ENCODE measurements at regions not wholly inside any gene's neighbourhood (a gene's known extent, or its start where the extent isn't known, plus 50 kb on each side); places are given as distances from the start of the nearest gene placed in this dataset.
A peak's percentile ranks its signal among the peaks of the same experiment; 100 is the strongest.

- Histone ChIP-seq H3K27ac (ENCODE audit: insufficient read depth, low read depth, low read length, poor library complexity, severe bottlenecking) (no peak overlapping the region), H3K9me3 (ENCODE audit: control insufficient read depth, low read length) (no peaks in the 10 kb centered on the region), H3K4me1 (ENCODE audit: control insufficient read depth, insufficient read depth, low read length) (peaks cover 8% of the 10 kb centered on the region), H3K36me3 (ENCODE audit: control insufficient read depth, insufficient read depth, low read length) (no peaks in the 10 kb centered on the region), H3K4me3 (ENCODE audit: insufficient read depth, low read depth, low read length) (no peak overlapping the region), H3K27me3 (ENCODE audit: control insufficient read depth, insufficient read depth, low read length, poor library complexity, severe bottlenecking) (no peaks in the 10 kb centered on the region)
Measured at GRCh38 chr7:87007038-87007437, 52.4 kb downstream of the ELAPOR2 start.

- WGBS, 2 experiments, result 90% methylated on average over 1 of the region's 1 CpG; no CpG with 5 or more reads in 1 of the 2 experiments
Measured at GRCh38 chr7:87004956-87005355, 54.5 kb downstream of the ELAPOR2 start.

GRCh38 chr7:87003872-87004798, 55.3 kb downstream of the ELAPOR2 start:
- Histone ChIP-seq H3K4me3 (ENCODE audit: insufficient read depth, low read depth, low read length) (no peak overlapping the region), H3K4me1 (ENCODE audit: control insufficient read depth, insufficient read depth, low read length) (peaks cover 11% of the 10 kb centered on the region), H3K27me3 (ENCODE audit: control insufficient read depth, insufficient read depth, low read length, poor library complexity, severe bottlenecking) (no peaks in the 10 kb centered on the region), H3K36me3 (ENCODE audit: control insufficient read depth, insufficient read depth, low read length) (no peaks in the 10 kb centered on the region), H3K27ac (ENCODE audit: insufficient read depth, low read depth, low read length, poor library complexity, severe bottlenecking) (peak overlapping the region; percentile 67), H3K9me3 (ENCODE audit: control insufficient read depth, low read length) (no peaks in the 10 kb centered on the region)
- 87 to 90% methylated on average over 8 to 9 of the region's 9 CpGs for WGBS, 2 experiments

More at GRCh38 chr7:87004956-87005355, 54.5 kb downstream of the ELAPOR2 start:
- Histone ChIP-seq H3K4me3 (ENCODE audit: insufficient read depth, low read depth, low read length) (no peak overlapping the region), H3K27me3 (ENCODE audit: control insufficient read depth, insufficient read depth, low read length, poor library complexity, severe bottlenecking) (no peaks in the 10 kb centered on the region), H3K27ac (ENCODE audit: insufficient read depth, low read depth, low read length, poor library complexity, severe bottlenecking) (no peak overlapping the region), H3K36me3 (ENCODE audit: control insufficient read depth, insufficient read depth, low read length) (no peaks in the 10 kb centered on the region), H3K9me3 (ENCODE audit: control insufficient read depth, low read length) (no peaks in the 10 kb centered on the region), H3K4me1 (ENCODE audit: control insufficient read depth, insufficient read depth, low read length) (peaks cover 11% of the 10 kb centered on the region)

GRCh38 chr7:87001214-87001613, 58.2 kb downstream of the ELAPOR2 start:
- Histone ChIP-seq H3K4me1 (ENCODE audit: control insufficient read depth, insufficient read depth, low read length) (peaks cover 11% of the 10 kb centered on the region), H3K27ac (ENCODE audit: insufficient read depth, low read depth, low read length, poor library complexity, severe bottlenecking) (no peak overlapping the region), H3K36me3 (ENCODE audit: control insufficient read depth, insufficient read depth, low read length) (no peaks in the 10 kb centered on the region), H3K4me3 (ENCODE audit: insufficient read depth, low read depth, low read length) (no peak overlapping the region), H3K9me3 (ENCODE audit: control insufficient read depth, low read length) (no peaks in the 10 kb centered on the region), H3K27me3 (ENCODE audit: control insufficient read depth, insufficient read depth, low read length, poor library complexity, severe bottlenecking) (no peaks in the 10 kb centered on the region)
- 93 to 97% methylated on average over 2 of the region's 2 CpGs for WGBS, 2 experiments

GRCh38 chr7:87000344-87000743, 59.1 kb downstream of the ELAPOR2 start:
- no peaks in the 10 kb centered on the region for H3K36me3 ChIP-seq (ENCODE audit: control insufficient read depth, insufficient read depth, low read length)
- no peak overlapping the region for H3K27ac ChIP-seq (ENCODE audit: insufficient read depth, low read depth, low read length, poor library complexity, severe bottlenecking)
- H3K4me3 ChIP-seq (ENCODE audit: insufficient read depth, low read depth, low read length), result no peak overlapping the region
- H3K27me3 ChIP-seq (ENCODE audit: control insufficient read depth, insufficient read depth, low read length, poor library complexity, severe bottlenecking), result no peaks in the 10 kb centered on the region
- H3K9me3 ChIP-seq (ENCODE audit: control insufficient read depth, low read length), result no peaks in the 10 kb centered on the region
- H3K4me1 ChIP-seq (ENCODE audit: control insufficient read depth, insufficient read depth, low read length), result peaks cover 11% of the 10 kb centered on the region
- WGBS, 2 experiments, result 82 to 85% methylated on average over 1 of the region's 1 CpG

- Histone ChIP-seq H3K9me3 (ENCODE audit: control insufficient read depth, low read length) (no peaks in the 10 kb centered on the region), H3K4me3 (ENCODE audit: insufficient read depth, low read depth, low read length) (no peak overlapping the region), H3K36me3 (ENCODE audit: control insufficient read depth, insufficient read depth, low read length) (no peaks in the 10 kb centered on the region), H3K4me1 (ENCODE audit: control insufficient read depth, insufficient read depth, low read length) (peaks cover 8% of the 10 kb centered on the region), H3K27ac (ENCODE audit: insufficient read depth, low read depth, low read length, poor library complexity, severe bottlenecking) (no peak overlapping the region), H3K27me3 (ENCODE audit: control insufficient read depth, insufficient read depth, low read length, poor library complexity, severe bottlenecking) (no peaks in the 10 kb centered on the region)
- 88 to 94% methylated on average over 2 of the region's 2 CpGs for WGBS, 2 experiments
Measured at GRCh38 chr7:86999750-87000149, 59.7 kb downstream of the ELAPOR2 start.

- Histone ChIP-seq H3K27ac (ENCODE audit: insufficient read depth, low read depth, low read length, poor library complexity, severe bottlenecking) (no peak overlapping the region), H3K9me3 (ENCODE audit: control insufficient read depth, low read length) (no peaks in the 10 kb centered on the region), H3K36me3 (ENCODE audit: control insufficient read depth, insufficient read depth, low read length) (no peaks in the 10 kb centered on the region), H3K4me1 (ENCODE audit: control insufficient read depth, insufficient read depth, low read length) (peaks cover 2% of the 10 kb centered on the region), H3K27me3 (ENCODE audit: control insufficient read depth, insufficient read depth, low read length, poor library complexity, severe bottlenecking) (no peaks in the 10 kb centered on the region), H3K4me3 (ENCODE audit: insufficient read depth, low read depth, low read length) (no peak overlapping the region)
- 83 to 100% methylated on average over 1 of the region's 1 CpG for whole genome bisulfite sequencing, 2 experiments
Measured at GRCh38 chr7:86995814-86996213, 63.6 kb downstream of the ELAPOR2 start.

- Histone ChIP-seq H3K4me1 (ENCODE audit: control insufficient read depth, insufficient read depth, low read length) (peaks cover under 1% of the 10 kb centered on the region), H3K9me3 (ENCODE audit: control insufficient read depth, low read length) (no peaks in the 10 kb centered on the region), H3K27me3 (ENCODE audit: control insufficient read depth, insufficient read depth, low read length, poor library complexity, severe bottlenecking) (no peaks in the 10 kb centered on the region), H3K4me3 (ENCODE audit: insufficient read depth, low read depth, low read length) (no peak overlapping the region), H3K36me3 (ENCODE audit: control insufficient read depth, insufficient read depth, low read length) (no peaks in the 10 kb centered on the region), H3K27ac (ENCODE audit: insufficient read depth, low read depth, low read length, poor library complexity, severe bottlenecking) (no peak overlapping the region)
- WGBS, 2 experiments, result 96 to 97% methylated on average over 2 to 5 of the region's 6 CpGs
Measured at GRCh38 chr7:86995052-86995725, 64.3 kb downstream of the ELAPOR2 start.

GRCh38 chr7:86991771-86992191, 67.7 kb downstream of the ELAPOR2 start:
- no peaks in the 10 kb centered on the region for H3K27me3 ChIP-seq (ENCODE audit: control insufficient read depth, insufficient read depth, low read length, poor library complexity, severe bottlenecking)
- H3K4me1 ChIP-seq (ENCODE audit: control insufficient read depth, insufficient read depth, low read length), result no peaks in the 10 kb centered on the region
- H3K9me3 ChIP-seq (ENCODE audit: control insufficient read depth, low read length), result no peaks in the 10 kb centered on the region
- no peak overlapping the region for H3K4me3 ChIP-seq (ENCODE audit: insufficient read depth, low read depth, low read length)
- H3K36me3 ChIP-seq (ENCODE audit: control insufficient read depth, insufficient read depth, low read length), result no peaks in the 10 kb centered on the region
- no peak overlapping the region for H3K27ac ChIP-seq (ENCODE audit: insufficient read depth, low read depth, low read length, poor library complexity, severe bottlenecking)

- Histone ChIP-seq H3K27ac (ENCODE audit: insufficient read depth, low read depth, low read length, poor library complexity, severe bottlenecking) (no peak overlapping the region), H3K4me1 (ENCODE audit: control insufficient read depth, insufficient read depth, low read length) (no peaks in the 10 kb centered on the region), H3K27me3 (ENCODE audit: control insufficient read depth, insufficient read depth, low read length, poor library complexity, severe bottlenecking) (no peaks in the 10 kb centered on the region), H3K9me3 (ENCODE audit: control insufficient read depth, low read length) (no peaks in the 10 kb centered on the region), H3K4me3 (ENCODE audit: insufficient read depth, low read depth, low read length) (no peak overlapping the region), H3K36me3 (ENCODE audit: control insufficient read depth, insufficient read depth, low read length) (no peaks in the 10 kb centered on the region)
Measured at GRCh38 chr7:86991093-86991769, 68.2 kb downstream of the ELAPOR2 start.
